HepG2 (cell line): ENCODE measurements at regions not wholly inside any gene's neighbourhood (a gene's known extent, or its start where the extent isn't known, plus 50 kb on each side); places are given as distances from the start of the nearest gene placed in this dataset.

ENCODE experiments used
- ATAC-seq: fragments of 200-7000 bp; cut with Tn5 transposase; 3 replicates; pipeline ENCODE4 v1.9.1; 2020; ENCODE audit warnings: mild to moderate bottlenecking, moderate library complexity
- BruUV-seq: library from RNA; stranded (reverse); fragments of 400-500 nt; replicated peaks from 2 replicates; lab custom pipeline; 2021; lab: Mats Ljungman, UMichigan
- CTCF ChIA-PET: fragments of 300-600 bp; formaldehyde crosslinking; extraction: SDS; loops from one replicate; lab custom pipeline; 2021; ENCODE audit warnings: low total read pairs, inconsistent platforms, low intra/inter-chr PET ratio; lab: Yijun Ruan, JAX
- POLR2A ChIA-PET: fragments of 350-600 bp; sonication (Branson Sonifier 250); formaldehyde crosslinking; loops from one replicate; lab custom pipeline; 2020; ENCODE audit warnings: antibody characterized with exemption, inconsistent platforms; lab: Yijun Ruan, JAX
- DNase-seq: peaks from one replicate; pipeline ENCODE4 v3.0.0-alpha.2; 2015; ENCODE audit warnings: low spot score
- FAIRE-seq: peaks from 3 replicates; lab custom pipeline; 2011; peaks lifted over from hg19 to GRCh38; lab: Jason Lieb, UNC
- H2AFZ ChIP-seq: one replicate; pipeline ENCODE4 v1.6.1; 2011; ENCODE audit warnings: low read length, inconsistent platforms
- H3K27ac ChIP-seq: fragments of 300-600 bp; 3 replicates; pipeline ENCODE4 v1.8.0; 2011; ENCODE audit warnings: mixed run types, mild to moderate bottlenecking, mixed read lengths, low read length, inconsistent platforms; ENCODE audit not compliant: insufficient read depth; ENCODE audit errors: extremely low read length
- H3K27me3 ChIP-seq, 2 experiments: fragments of 200-600 bp in 1 of 2; 2 replicates in 1 of 2; 3 replicates in 1 of 2; pipeline versions ENCODE4 v1.6.0 to v1.8.0; 2011; ENCODE audit warnings: low read length in 2 of 2, mild to moderate bottlenecking in 2 of 2, moderate library complexity in 2 of 2, inconsistent platforms in 1 of 2; ENCODE audit not compliant: insufficient read depth in 2 of 2, control insufficient read depth in 1 of 2
- H3K36me3 ChIP-seq, 2 experiments: fragments of 200-600 bp in 1 of 2; replicated peaks in 1 of 2; 2 replicates in 1 of 2; 3 replicates in 1 of 2; pipeline versions ENCODE4 v1.5.1 to v1.8.0; 2011; ENCODE audit warnings: low read length in 2 of 2, inconsistent platforms in 1 of 2; ENCODE audit not compliant: insufficient read depth in 2 of 2, control insufficient read depth in 1 of 2
- H3K4me1 ChIP-seq: 2 replicates; pipeline ENCODE4 v1.5.1; 2012; ENCODE audit warnings: low read length, inconsistent platforms; ENCODE audit not compliant: insufficient read depth
- H3K4me2 ChIP-seq: 2 replicates; pipeline ENCODE4 v1.6.0; 2011; ENCODE audit warnings: low read depth, low read length, inconsistent platforms
- H3K4me3 ChIP-seq, 3 experiments: fragments of 200-600 bp in 1 of 3; sonication (generic), shearing (Covaris generic) in 1 of 3; replicated peaks in 1 of 3; 2 replicates each; pipeline ENCODE4 v1.5.1; 2011 to 2016; ENCODE audit warnings: low read length in 3 of 3, inconsistent platforms in 2 of 3, low read depth in 2 of 3, mild to moderate bottlenecking in 2 of 3, control low read depth in 1 of 3, mixed read lengths in 1 of 3; ENCODE audit not compliant: insufficient read depth in 1 of 3
- H3K79me2 ChIP-seq: one replicate; pipeline ENCODE4 v1.6.1; 2011; ENCODE audit warnings: low read length, inconsistent platforms; ENCODE audit not compliant: insufficient read depth
- H3K9ac ChIP-seq: 2 replicates; pipeline ENCODE4 v1.6.0; 2011; ENCODE audit warnings: mild to moderate bottlenecking, low read depth, low read length, inconsistent platforms; ENCODE audit not compliant: insufficient read depth
- H3K9me3 ChIP-seq: 2 replicates; pipeline ENCODE4 v1.5.1; 2012; ENCODE audit warnings: mild to moderate bottlenecking, low read length
- H4K20me1 ChIP-seq: 2 replicates; pipeline ENCODE4 v1.6.0; 2011; ENCODE audit warnings: inconsistent platforms, mild to moderate bottlenecking, low read length, moderate library complexity; ENCODE audit not compliant: insufficient read depth
- AGO2 ChIP-seq: fragments of 200-400 bp; formaldehyde crosslinking; optimal IDR thresholded peaks from 2 replicates; pipeline ENCODE3; 2017; ENCODE audit warnings: mild to moderate bottlenecking, low read depth, low read length, moderate library complexity
- DZIP1 ChIP-seq: sonication (generic); formaldehyde crosslinking; IDR thresholded peaks from 2 replicates; pipeline ENCODE4 v1.5.0; 2020; ENCODE audit warnings: mild to moderate bottlenecking, missing genetic modification reagents
- PCBP2 ChIP-seq: fragments of 200-400 bp; formaldehyde crosslinking; optimal IDR thresholded peaks from 2 replicates; pipeline ENCODE3; 2018; ENCODE audit warnings: low read length, low read depth; ENCODE audit not compliant: poor library complexity, severe bottlenecking
- PRDM10 ChIP-seq: sonication (generic); formaldehyde crosslinking; IDR thresholded peaks from 2 replicates; pipeline ENCODE4 v1.4.0; 2020; ENCODE audit warnings: low read depth, missing genetic modification reagents
- ZBTB3 ChIP-seq: sonication (generic); formaldehyde crosslinking; IDR thresholded peaks from 2 replicates; pipeline ENCODE4 v1.4.0; 2020; ENCODE audit warnings: low read depth, mild to moderate bottlenecking, moderate library complexity, missing genetic modification reagents, borderline replicate concordance
- ZNF639 ChIP-seq: conservative IDR thresholded peaks from 2 replicates; pipeline ENCODE4 v1.6.1; 2018; ENCODE audit warnings: missing genetic modification reagents
- ZNF652 ChIP-seq: IDR thresholded peaks from 2 replicates; pipeline ENCODE4 v1.6.1; 2016; ENCODE audit warnings: low read depth, borderline replicate concordance
- WGBS: methylation state at CpG from one replicate; pipeline ENCODE4 v1.1.6; 2017; ENCODE audit warnings: low lambda C conversion rate; 5-methylcytosine and 5-hydroxymethylcytosine counted together
- in situ Hi-C: cut with HindIII; loops from 2 replicates; pipeline ENCODE4 v1.10.0; 2017; ENCODE audit warnings: low pct_unique_long_range_greater_than_20kb; ENCODE audit not compliant: extremely low pct_ligation_motif_present
- intact Hi-C: fragments of 100-400 bp; cut with micrococcal nuclease; formaldehyde crosslinking; loops from one replicate; pipeline ENCODE4 v1.10.0; 2022; ENCODE audit not compliant: unreplicated experiment

- H2AFZ ChIP-seq, result no peak overlapping the region
- CTCF ChIA-PET, result no interaction called here
- peaks cover 38% of the 10 kb centered on the region for H3K4me1 ChIP-seq
- H3K27me3 ChIP-seq, result no peaks in the 10 kb centered on the region
- no TSS peak for BruUV-seq
- H3K36me3 ChIP-seq, result no peaks in the 10 kb centered on the region
- DNase-seq (no peak), ATAC-seq (no peak), FAIRE-seq (no peak)
- no peak overlapping the region for H3K4me3 ChIP-seq
- H4K20me1 ChIP-seq, result no peaks in the 10 kb centered on the region
- H3K9ac ChIP-seq, result no peak overlapping the region
- intact Hi-C loops, result no loop called here
- no peak overlapping the region for H3K4me2 ChIP-seq
- POLR2A ChIA-PET, result no interaction called here
- in situ Hi-C loops, result no loop called here
- H3K27ac ChIP-seq, result no peak overlapping the region
- H3K79me2 ChIP-seq, result no peaks in the 10 kb centered on the region
- no peaks in the 10 kb centered on the region for H3K9me3 ChIP-seq
- no peak for TF ChIP-seq AGO2
- TF ChIP-seq PRDM10 (CRISPR knock-in tag), result 0 out of 2 replicates have a peak, but pooled peaks have one; percentile 39
- 89% methylated on average over 5 of the region's 5 CpGs for WGBS
These were observed 109.7 kb downstream of the SLC25A47 start for GRCh38 chr14:100432652-100433427.

- FAIRE-seq, result no peak
- no peak for TF ChIP-seq ZNF639
- no peak for TF ChIP-seq PCBP2
- no peak for TF ChIP-seq ZNF652 (CRISPR knock-in tag)
- no peak for TF ChIP-seq ZBTB3 (CRISPR knock-in tag)
- TF ChIP-seq DZIP1, result no peak
These were observed 110.3 kb downstream of the SLC25A47 start for GRCh38 chr14:100433428-100433814.

More at GRCh38 chr14:100433428-100433814, 110.3 kb downstream of the SLC25A47 start:
- Histone ChIP-seq H4K20me1 (no peaks in the 10 kb centered on the region), H3K36me3 (no peaks in the 10 kb centered on the region), H3K27me3 (no peaks in the 10 kb centered on the region), H2AFZ (no peak overlapping the region), H3K79me2 (no peaks in the 10 kb centered on the region), H3K4me1 (peaks cover 37% of the 10 kb centered on the region), H3K4me3 (no peak overlapping the region), H3K4me2 (no peak overlapping the region), H3K9ac (no peak overlapping the region), H3K27ac (no peak overlapping the region), H3K9me3 (no peaks in the 10 kb centered on the region)
- ChIA-PET CTCF (no interaction called here), POLR2A (no interaction called here)
- intact Hi-C loops, result no loop called here
- ATAC-seq (no peak), DNase-seq (no peak)
- in situ Hi-C loops, result no loop called here
- BruUV-seq, result no TSS peak
- WGBS, result 79% methylated on average over 4 of the region's 4 CpGs
